NCI-H2227 (cell line): ENCODE measurements at regions not wholly inside any gene's neighbourhood (a gene's known extent, or its start where the extent isn't known, plus 50 kb on each side); places are given as distances from the start of the nearest gene placed in this dataset.

Experiments
- DNase-seq: peaks from one replicate; lab custom pipeline; 2025; ENCODE audit not compliant: unreplicated experiment; lab: John Stamatoyannopoulos, UW

DNA sequence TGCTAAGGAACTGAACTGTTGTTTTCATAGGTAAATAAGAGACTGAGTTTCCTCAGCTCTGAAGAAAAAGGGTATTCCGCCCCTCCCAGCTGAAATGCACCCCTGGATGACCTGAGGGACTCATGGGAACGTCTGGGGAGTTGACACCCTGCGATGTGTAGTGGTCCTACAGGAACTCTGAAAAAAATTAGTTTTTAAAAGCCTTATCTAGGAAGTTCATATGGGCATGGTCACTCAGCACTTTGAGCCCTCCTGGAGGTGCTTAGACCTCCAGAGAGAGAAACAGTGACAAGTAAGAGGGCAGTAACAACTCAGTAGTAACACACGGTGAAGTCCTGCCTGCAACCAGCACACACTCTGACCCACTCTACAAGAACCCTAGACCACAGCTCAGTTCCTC lies 91.2 kb upstream of the CNOT2 start:
- no peak for DNase-seq

DNA sequence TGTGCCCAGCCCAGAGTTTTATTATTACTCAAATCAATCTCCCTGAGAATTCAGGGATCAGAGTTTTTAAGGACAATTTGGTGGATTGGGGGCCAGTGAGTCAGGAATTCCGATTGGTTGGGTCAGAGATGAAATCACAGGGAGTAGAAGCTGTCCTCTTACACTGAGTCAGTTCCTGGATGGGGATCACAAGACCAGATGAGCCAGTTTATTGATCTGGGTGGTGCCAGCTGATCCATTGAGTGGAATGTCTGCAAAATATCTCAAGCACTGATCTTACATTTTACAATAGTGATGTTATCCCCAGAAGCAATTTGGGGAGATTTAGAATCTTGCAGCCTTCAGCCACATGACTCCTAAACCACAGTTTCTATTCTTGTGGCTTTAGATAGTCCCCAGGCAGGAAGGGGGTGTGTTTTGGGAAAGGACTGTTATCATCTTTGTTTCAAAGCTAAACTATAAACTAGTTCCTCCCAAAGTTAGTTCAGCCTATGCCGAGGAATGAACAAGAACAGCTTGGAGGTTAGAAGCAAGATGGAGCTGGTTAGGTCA lies 89.1 kb upstream of the CNOT2 start:
- no peak for DNase-seq

DNA sequence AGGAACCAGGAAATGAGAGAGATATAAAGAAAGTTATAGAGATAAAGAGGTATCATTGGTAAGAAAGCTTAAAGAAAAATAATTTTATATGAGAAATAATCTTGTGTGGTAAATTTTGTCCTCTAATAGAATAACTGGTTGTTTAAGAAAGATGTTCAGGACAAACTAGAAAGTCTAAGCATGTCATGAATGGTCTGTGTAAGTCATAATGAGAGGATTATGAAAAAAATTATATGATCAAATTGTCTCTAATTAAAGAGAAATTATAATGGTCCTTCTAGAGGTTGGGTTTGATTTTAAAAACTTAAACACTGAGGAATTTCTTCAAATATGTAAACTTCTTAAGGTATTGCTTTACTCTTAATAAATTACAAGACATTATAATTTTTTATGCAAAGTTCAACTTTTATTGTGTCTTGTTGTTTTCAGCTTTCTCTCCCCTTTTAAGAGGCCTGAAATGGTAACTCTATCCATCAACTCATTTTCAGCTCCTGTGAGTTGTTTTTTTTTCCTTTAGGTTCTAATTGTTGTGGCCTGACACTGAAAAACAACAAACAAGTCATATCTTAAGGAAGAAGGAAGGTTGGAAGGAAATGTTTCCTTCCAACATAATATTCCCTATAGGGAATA lies 88.2 kb upstream of the CNOT2 start:
- peak; percentile 15 for DNase-seq

- DNase-seq = no peak
Observed at GRCh38 chr12:70157099-70157498, 86.1 kb upstream of the CNOT2 start.

DNA sequence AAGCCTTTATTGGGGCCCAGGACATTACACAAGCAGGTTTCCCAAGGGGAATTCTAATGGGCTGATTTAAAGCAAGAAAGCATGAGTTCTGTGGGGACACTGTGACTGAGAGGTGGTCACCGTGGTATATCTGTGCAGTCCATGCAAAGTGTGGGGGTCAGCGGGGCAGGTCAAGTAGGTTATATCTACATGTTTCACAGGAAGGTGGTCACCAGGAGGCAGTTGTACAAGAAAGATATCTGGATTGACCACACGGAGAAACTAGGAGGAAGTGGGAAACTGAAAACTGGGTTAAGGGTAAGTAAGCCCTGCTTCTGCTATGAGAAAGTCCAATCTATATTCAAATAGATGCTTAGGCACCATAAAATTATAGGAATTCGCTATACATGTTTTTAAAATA lies 77.8 kb upstream of the CNOT2 start:
- no peak for DNase-seq

DNA sequence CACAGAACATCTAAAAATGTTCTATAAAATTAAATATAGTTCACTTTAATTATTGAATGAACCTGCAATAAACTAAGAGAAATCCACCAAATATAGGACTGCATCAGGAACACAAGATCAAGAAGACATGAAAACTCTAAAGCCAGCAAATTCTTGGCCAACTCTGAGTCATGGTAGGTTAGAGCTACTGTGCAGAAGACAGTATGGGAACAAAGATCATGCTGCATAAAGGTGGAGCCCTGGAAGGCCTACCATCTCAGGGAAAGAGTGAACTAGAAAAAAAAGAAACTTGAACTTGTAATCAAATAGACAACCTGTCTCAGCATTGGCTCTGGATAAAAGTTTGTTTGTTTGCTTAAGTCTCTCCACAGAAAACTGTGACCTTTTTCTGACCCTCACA lies 66.9 kb upstream of the CNOT2 start:
- no peak for DNase-seq

GRCh38 chr12:70177631-70178030 lies 65.6 kb upstream of the CNOT2 start:
- DNase-seq = no peak

DNA sequence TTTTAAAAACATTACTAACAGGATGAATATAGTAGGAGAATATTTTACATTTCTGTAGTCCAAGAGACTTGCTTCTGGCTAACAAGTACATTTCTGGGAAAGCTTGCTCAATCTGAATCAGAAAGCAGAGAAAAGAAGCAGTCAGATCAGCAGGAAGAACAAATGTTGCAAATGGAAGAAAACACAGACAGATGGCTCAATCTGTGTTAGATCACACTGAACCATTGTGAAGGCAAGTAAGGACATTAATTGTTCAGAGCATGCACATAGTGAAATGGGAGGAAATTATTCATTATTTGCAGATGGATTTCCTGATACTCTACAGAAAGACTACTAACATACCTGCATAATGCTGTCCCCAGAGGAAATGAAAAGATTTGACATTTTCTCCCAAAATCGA lies 65.2 kb upstream of the CNOT2 start:
- DNase-seq = no peak

DNA sequence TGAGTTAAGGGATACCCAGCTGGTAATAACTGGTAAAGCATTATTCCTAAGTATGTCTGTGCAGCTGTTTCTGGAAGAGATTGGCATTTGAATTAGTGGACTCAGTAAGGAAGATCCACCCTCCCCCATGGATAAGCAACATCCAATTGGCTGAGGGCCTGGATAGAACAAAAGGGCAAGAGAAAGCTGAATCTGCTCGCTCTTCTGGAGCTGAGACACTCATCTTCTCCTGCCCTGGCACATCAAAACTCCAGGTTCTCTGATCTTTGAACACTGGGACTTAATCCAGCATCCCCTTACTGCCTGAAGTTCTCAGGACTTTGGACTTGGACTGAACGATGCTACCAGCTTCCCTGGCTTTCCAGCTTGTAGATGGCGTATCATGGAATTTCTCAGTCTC lies 63.1 kb upstream of the CNOT2 start:
- DNase-seq = no peak

DNA sequence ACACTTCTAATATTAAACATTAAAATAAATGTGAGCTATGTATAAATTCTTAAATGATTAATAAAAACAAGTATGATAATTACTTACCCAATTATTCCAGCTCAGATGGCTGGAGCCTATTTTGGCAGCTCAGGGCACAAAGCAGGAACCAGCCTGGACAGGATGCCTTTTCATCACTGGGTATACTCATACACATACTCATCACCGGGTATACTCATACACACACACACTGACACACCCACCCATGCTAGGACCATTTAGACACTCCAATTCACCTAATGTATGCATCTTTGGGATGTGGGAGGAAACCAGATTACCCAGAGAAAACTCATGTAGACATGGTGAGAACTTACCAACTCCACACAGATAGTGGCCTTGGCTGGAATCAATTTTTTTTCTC lies 57.9 kb upstream of the CNOT2 start:
- no peak for DNase-seq

DNA sequence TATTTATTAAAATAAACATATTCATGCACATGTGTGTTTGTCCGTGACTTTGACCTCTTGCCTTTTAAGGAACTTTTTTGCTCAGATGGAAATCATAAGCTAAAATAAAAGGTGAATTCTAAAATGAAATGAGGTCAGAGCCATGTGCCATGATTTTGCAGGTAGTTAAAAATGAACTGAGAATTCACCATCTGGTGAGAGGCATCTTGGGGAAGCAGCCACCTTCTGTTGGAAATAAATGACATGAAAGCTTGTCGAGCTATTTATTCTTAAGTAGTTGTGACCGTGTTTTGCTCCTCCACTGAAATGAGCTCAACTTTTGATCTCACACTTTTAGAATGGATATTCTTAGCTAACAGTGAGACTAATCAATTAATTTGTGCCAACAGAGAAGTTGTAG lies 56.8 kb upstream of the CNOT2 start:
- no peak for DNase-seq

GRCh38 chr12:70190262-70191010 lies 52.8 kb upstream of the CNOT2 start:
- no peak for DNase-seq
